GM18517 (cell line): ENCODE measurements at regions not wholly inside any gene's neighbourhood (a gene's known extent, or its start where the extent isn't known, plus 50 kb on each side); places are given as distances from the start of the nearest gene placed in this dataset.
"Not testable (repeated sequence)": the region's sequence is repeated elsewhere in the genome, so short reads cannot be mapped to it uniquely, and the experiment has no call there.

Source experiments
- ATAC-seq: cut with Tn5 transposase; IDR thresholded peaks from one replicate; pipeline ENCODE4 v1.9.1; 2021; ENCODE audit warnings: mild to moderate bottlenecking, moderate library complexity; ENCODE audit not compliant: unreplicated experiment

- ATAC-seq, result no peak
Measured at GRCh38 chr4:60721685-60722084, 478.4 kb upstream of the ADGRL3 start.

- ATAC-seq, result no peak
Measured at GRCh38 chr4:60723796-60724195, 476.3 kb upstream of the ADGRL3 start.

DNA sequence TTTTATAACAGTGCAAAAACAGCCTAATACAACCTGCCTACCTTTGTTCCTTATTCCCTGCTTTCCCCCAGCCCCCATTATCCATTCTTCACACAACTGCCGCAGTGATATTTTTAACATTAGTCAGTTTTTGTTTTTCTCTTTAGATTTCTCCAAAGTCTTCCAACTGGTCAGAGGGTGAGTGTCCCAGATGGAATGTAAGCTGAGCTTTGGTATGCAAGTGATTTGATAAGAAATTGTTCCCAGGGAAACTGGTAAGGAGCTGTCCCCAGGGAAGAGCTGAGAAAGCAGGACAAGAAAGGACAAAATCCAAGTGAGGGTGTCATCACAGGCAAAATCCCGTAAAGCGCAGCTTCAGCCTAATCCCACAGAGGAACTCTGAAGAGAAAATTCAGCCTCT lies 475.5 kb upstream of the ADGRL3 start:
- ATAC-seq, result no peak

- no peak for ATAC-seq
Measured at GRCh38 chr4:60726779-60727178, 473.3 kb upstream of the ADGRL3 start.

GRCh38 chr4:60729194-60729593 lies 470.9 kb upstream of the ADGRL3 start:
- no peak for ATAC-seq

- ATAC-seq, result not testable (repeated sequence)
Measured at GRCh38 chr4:60729764-60730163, 470.4 kb upstream of the ADGRL3 start.

GRCh38 chr4:60737858-60738257 lies 462.3 kb upstream of the ADGRL3 start:
- no peak for ATAC-seq

DNA sequence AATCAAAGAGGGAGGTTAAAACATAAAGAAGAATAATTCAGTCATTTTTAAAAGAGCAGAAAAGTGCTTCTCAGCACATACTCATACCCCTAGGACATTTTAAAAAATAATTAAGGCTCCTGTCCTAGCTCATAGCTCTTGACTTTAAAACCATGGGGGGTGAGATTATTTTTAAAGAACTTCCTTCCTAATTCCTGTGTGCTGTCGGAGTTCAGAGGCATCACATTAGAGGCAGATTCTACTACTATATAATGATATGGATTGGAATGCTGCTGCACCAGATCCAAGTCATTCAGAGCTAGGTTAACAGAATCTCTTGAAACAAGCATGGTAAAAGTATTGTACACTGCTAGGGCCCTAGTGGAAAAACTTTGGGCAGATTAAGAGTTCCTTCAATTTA lies 456.5 kb upstream of the ADGRL3 start:
- ATAC-seq, result no peak

- ATAC-seq, result no peak
Measured at GRCh38 chr4:60744767-60745166, 455.4 kb upstream of the ADGRL3 start.

GRCh38 chr4:60745800-60746571 lies 454.1 kb upstream of the ADGRL3 start:
- ATAC-seq, result no peak

GRCh38 chr4:60750962-60751361 lies 449.2 kb upstream of the ADGRL3 start:
- no peak for ATAC-seq

GRCh38 chr4:60757986-60758680 lies 442.0 kb upstream of the ADGRL3 start:
- no peak for ATAC-seq

- ATAC-seq, result no peak
Measured at GRCh38 chr4:60759518-60760245, 440.4 kb upstream of the ADGRL3 start.

GRCh38 chr4:60780874-60781273 lies 419.3 kb upstream of the ADGRL3 start:
- ATAC-seq, result no peak

DNA sequence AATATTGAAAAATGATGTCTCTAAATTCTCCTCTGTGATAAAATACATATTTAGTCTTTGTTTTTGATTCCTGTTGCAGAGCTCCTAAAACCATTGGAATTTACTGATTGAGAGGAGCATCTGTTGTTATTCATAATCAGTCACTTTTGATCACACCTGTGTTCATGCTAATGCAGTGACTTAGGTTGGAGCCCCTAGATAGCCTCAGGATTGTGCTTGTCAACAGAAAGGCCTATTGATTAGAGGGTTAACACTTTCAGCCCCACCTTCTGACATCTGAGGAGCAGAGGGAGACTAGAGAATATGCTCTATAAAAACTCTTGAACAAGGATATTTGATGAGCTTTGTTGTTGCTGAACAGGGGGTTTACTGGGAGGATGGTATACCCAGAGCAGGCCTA lies 409.5 kb upstream of the ADGRL3 start:
- no peak for ATAC-seq

- no peak for ATAC-seq
Measured at GRCh38 chr4:60794372-60794771, 405.8 kb upstream of the ADGRL3 start.

- ATAC-seq, result no peak
Measured at GRCh38 chr4:60799214-60799613, 400.9 kb upstream of the ADGRL3 start.

DNA sequence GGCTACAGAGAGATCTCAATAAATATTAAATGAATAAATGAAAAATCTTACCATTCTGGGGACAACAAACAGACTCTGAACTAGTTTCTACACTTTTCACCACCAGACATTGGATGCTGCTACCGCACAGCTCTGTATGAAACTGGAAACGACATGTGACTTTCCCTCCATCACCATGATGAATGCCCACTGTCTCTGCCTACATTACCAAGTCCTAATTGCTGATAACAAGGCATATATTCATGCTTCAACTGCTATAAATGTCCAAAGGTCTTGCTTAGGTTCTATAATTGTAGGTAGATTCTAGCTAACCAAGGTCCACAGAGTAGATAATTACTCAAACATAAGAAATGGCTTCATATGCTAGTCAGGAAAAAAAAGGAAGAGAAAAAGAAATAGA lies 399.4 kb upstream of the ADGRL3 start:
- ATAC-seq, result no peak

- ATAC-seq, result no peak
Measured at GRCh38 chr4:60805500-60806313, 394.4 kb upstream of the ADGRL3 start.

DNA sequence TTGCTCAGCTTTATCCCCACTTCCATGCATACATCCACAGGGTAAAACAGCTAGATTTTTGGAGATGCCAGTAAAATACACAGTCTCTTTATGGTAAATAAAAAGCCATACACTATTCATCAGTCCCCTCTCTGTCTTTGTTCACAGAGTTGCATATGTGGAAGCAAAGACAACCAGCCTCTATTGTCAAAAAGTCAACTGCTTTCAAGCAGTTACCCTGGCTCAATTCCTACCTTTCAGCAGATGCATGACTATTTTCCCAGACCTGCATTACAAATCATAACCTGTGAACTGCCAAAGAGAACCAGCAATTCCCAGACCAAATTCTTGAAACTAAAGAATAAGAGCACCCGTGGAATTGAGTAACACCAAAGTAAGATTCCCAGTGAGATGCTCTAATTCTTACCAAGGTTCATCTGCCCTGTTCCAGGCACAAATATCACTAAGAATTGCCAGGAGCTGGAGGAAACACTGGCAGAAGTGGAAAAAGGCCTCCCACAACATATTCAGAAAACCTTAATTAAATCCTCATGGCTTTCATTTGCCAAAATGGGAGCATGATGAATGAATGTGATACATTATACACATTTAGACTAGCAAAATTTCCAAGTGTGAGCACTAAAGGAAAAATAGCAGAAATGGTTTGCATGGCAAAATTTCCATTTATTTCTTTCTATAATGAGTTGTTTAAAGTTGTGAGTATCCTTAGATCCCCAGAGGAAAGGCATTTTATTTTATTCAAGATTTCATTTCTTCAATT lies 391.2 kb upstream of the ADGRL3 start:
- no peak for ATAC-seq
